ENCODE measurements at regions not wholly inside any gene's neighbourhood (a gene's known extent, or its start where the extent isn't known, plus 50 kb on each side); places are given as distances from the start of the nearest gene placed in this dataset.

DNA sequence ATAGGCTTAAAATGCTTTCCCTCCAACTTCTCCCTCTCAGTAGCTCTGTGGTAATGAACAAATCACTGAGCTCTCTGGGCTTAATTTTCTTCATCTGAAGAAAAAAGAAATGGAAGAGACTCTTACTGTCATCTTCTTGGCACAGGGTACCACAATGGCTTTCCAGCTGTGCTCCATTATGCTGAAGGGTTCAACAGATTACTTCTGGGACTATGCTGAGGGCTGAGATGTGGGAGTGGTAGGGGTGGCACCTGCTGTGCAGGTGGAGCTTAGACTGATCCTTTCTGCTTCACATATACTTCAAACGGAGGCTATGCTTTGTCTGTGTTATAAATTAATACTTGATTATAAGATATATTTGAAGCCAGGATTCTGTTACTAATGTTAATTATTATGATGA is 840.2 kb upstream of the C9orf72 start:
- no peak for DNase-seq (ENCODE audit: low read depth)
- TF ChIP-seq, protein P1, sequence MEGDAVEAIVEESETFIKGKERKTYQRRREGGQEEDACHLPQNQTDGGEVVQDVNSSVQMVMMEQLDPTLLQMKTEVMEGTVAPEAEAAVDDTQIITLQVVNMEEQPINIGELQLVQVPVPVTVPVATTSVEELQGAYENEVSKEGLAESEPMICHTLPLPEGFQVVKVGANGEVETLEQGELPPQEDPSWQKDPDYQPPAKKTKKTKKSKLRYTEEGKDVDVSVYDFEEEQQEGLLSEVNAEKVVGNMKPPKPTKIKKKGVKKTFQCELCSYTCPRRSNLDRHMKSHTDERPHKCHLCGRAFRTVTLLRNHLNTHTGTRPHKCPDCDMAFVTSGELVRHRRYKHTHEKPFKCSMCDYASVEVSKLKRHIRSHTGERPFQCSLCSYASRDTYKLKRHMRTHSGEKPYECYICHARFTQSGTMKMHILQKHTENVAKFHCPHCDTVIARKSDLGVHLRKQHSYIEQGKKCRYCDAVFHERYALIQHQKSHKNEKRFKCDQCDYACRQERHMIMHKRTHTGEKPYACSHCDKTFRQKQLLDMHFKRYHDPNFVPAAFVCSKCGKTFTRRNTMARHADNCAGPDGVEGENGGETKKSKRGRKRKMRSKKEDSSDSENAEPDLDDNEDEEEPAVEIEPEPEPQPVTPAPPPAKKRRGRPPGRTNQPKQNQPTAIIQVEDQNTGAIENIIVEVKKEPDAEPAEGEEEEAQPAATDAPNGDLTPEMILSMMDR (conservative IDR thresholded peaks at IDR 0.05; ENCODE audit: low read length), result no peak
- no peak overlapping the region for H3K4me3 ChIP-seq (ENCODE audit: low read length)

DNA sequence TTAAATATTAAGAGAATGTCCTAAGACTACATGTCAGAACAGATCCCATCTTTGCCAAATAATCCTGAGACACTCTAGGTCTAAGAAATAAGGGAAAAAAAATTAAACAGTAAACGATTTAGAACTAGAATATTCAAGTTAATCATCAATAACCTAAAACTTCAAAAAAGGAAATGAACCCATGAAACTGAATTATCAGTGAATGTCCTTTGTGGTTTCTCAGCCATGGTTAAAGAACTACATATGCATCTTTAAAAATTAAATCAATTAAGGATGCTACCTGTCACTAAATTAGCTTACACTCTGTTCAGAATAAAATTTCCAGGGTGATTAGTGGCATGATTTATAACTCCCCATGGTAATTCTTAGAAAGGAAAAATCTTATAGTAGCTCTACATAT is 850.0 kb upstream of the C9orf72 start:
- TF ChIP-seq, protein P1 (conservative IDR thresholded peaks at IDR 0.05; ENCODE audit: low read length), result no peak
- no peak overlapping the region for H3K4me3 ChIP-seq (ENCODE audit: low read length)
- DNase-seq (ENCODE audit: low read depth), result no peak

DNA sequence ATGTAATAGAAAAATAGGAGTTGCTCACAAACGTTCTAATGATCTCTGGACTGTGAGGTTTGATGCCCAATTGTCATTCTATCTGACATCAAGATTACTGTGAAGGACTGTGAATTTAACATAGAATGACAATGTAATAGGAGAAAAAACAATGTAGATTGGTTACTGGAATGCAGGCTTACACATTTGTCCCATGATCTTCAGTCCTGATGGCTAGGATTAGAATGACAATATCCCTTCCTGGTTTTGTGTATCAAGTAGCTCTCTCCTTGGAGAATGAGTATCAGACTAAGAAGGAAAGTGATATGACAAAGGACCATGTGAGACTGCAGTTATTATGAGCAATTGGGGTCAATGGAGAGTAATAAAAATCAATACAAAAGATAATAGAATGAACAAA is 862.2 kb upstream of the C9orf72 start:
- TF ChIP-seq, protein P1 (conservative IDR thresholded peaks at IDR 0.05; ENCODE audit: low read length), result no peak
- no peak overlapping the region for H3K4me3 ChIP-seq (ENCODE audit: low read length)
- no peak for DNase-seq (ENCODE audit: low read depth)

DNA sequence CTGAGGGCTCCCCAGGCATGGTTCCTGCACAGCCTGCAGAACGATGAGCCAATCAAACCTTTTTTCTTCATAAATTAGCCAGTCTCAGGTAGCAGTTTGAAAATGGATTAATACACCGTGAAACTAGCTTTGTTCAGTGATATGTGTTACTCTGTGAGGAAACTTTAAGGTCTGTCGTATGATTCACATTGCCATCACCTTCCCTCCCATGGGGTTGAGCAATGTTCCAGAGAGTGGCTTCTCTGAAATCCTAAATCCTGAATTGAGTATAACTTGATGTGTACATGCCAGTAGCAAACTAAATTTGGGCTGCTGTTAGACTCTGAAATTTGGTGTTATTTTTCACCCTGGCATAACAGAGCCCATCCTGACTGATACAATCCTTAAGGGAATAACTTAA is 866.4 kb upstream of the C9orf72 start:
- no peak overlapping the region for H3K4me3 ChIP-seq (ENCODE audit: low read length)
- DNase-seq (ENCODE audit: low read depth), result no peak
- TF ChIP-seq, protein P1 (conservative IDR thresholded peaks at IDR 0.05; ENCODE audit: low read length), result no peak

DNA sequence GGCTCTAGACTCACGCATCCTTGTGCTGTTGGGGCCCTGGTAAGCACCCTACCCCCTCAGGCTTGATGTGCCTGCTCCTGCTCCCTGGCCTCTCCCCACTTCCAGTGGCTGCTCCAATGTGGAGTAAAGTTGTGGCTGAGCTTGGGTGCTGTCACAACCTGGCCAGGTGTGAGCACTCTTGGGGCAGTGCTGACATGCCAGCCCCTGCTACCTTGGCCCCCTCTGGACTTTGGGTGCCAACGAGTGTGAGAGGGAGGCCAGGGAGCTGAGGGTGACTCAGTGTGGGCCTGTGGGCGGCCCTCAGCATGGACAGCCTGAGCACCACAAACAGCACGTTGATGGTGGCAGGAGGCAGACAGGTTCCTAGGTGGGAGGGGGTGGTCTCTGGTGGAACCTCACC is 870.2 kb upstream of the C9orf72 start:
- H3K4me3 ChIP-seq (ENCODE audit: low read length), result no peak overlapping the region
- TF ChIP-seq, protein P1 (conservative IDR thresholded peaks at IDR 0.05; ENCODE audit: low read length), result no peak
- no peak for DNase-seq (ENCODE audit: low read depth)

DNA sequence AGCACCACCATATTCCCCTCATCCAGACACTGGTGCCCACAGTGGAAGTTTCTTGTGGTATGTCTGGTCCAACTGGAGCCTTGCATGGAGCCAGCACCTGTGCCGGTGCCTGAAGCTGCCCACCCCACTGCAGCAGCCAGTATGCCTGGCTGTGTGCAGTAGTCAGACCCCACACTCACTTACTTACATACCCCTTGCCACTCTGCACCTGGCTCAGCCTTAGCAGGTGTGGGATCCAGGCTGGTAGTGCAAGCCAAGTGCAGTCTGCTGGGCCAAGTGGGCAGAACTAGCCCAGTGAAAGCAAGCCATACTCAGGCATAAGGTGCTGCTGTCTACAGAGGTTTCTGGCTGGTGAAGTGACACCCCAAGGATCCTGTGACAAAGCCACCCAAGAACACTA is 871.4 kb upstream of the C9orf72 start:
- no peak overlapping the region for H3K4me3 ChIP-seq (ENCODE audit: low read length)
- TF ChIP-seq, protein P1 (conservative IDR thresholded peaks at IDR 0.05; ENCODE audit: low read length), result no peak

DNA sequence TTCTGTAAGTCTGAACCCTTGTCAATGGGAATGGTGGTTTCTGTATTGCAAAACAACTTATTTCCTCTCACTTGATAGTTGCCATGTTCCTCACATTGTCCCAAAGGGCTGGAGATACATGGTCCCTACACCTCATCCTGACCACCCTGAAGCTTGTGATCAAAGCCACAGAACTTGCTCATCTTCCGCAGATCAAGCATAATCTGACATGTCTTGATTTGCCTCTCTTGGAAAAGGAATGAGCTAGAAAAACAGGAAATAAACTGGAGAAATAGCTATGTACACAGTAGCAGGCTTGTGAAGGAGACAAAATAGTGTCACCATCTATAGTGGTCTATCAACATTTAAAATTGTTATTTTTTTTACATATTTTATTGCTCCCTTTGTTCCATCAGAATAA is 871.9 kb upstream of the C9orf72 start:
- no peak overlapping the region for H3K4me3 ChIP-seq (ENCODE audit: low read length)
- TF ChIP-seq, protein P1 (conservative IDR thresholded peaks at IDR 0.05; ENCODE audit: low read length), result no peak
- no peak for DNase-seq (ENCODE audit: low read depth)

More for the DNA sequence above, 871.4 kb upstream of the C9orf72 start:
- no peak for DNase-seq (ENCODE audit: low read depth)

Data from AG10803 (cell line).